Liver (tissue), 8 donors: ENCODE measurements at regions not wholly inside any gene's neighbourhood (a gene's known extent, or its start where the extent isn't known, plus 50 kb on each side); places are given as distances from the start of the nearest gene placed in this dataset.

ENCODE experiments used
- DNase-seq: peaks from one replicate; pipeline ENCODE4 v3.0.0-alpha.2; 2017; ENCODE audit warnings: low spot score
- H3K27ac ChIP-seq, 2 donors: one replicate each; pipeline ENCODE4 v1.7.0; 2013; ENCODE audit warnings: inconsistent platforms in 2 of 2, low read length in 2 of 2, control low read depth in 1 of 2, low read depth in 1 of 2, mild to moderate bottlenecking in 1 of 2
- H3K27me3 ChIP-seq, 4 donors: one replicate each; pipeline versions ENCODE4 v1.6.1 to v1.7.0; 2013; ENCODE audit warnings: low read length in 3 of 4, inconsistent platforms in 1 of 4, mild to moderate bottlenecking in 1 of 4, moderate library complexity in 1 of 4; ENCODE audit not compliant: control insufficient read depth in 4 of 4, insufficient read depth in 4 of 4
- H3K36me3 ChIP-seq, 4 donors: one replicate each; pipeline versions ENCODE4 v1.6.1 to v1.7.0; 2013; ENCODE audit warnings: low read length in 3 of 4, mild to moderate bottlenecking in 3 of 4, low read depth in 1 of 4, moderate library complexity in 1 of 4; ENCODE audit not compliant: control insufficient read depth in 4 of 4, insufficient read depth in 3 of 4
- H3K4me1 ChIP-seq, 4 donors: one replicate each; pipeline versions ENCODE4 v1.6.1 to v1.7.0; 2013; ENCODE audit warnings: low read length in 3 of 4, mild to moderate bottlenecking in 3 of 4, moderate library complexity in 1 of 4; ENCODE audit not compliant: control insufficient read depth in 4 of 4, insufficient read depth in 4 of 4
- H3K4me3 ChIP-seq, 3 donors: one replicate each; pipeline versions ENCODE4 v1.6.1 to v1.7.0; 2013; ENCODE audit warnings: low read length in 3 of 3, control low read depth in 1 of 3, low read depth in 1 of 3, mild to moderate bottlenecking in 1 of 3
- H3K9ac ChIP-seq, 2 donors: one replicate each; pipeline ENCODE4 v1.7.0; 2013; ENCODE audit warnings: low read length in 2 of 2, mild to moderate bottlenecking in 2 of 2, moderate library complexity in 2 of 2, control low read depth in 1 of 2, low read depth in 1 of 2
- H3K9me3 ChIP-seq, 4 donors: one replicate each; pipeline versions ENCODE4 v1.6.1 to v1.7.0; 2013; ENCODE audit warnings: low read length in 3 of 4; ENCODE audit not compliant: control insufficient read depth in 4 of 4
- ATF3 ChIP-seq: IDR thresholded peaks from 2 replicates; pipeline ENCODE4 v1.6.1; 2016; ENCODE audit warnings: antibody characterized with exemption
- FOXA1 ChIP-seq: IDR thresholded peaks from 2 replicates; pipeline ENCODE4 v1.6.1; 2016; ENCODE audit warnings: antibody characterized with exemption
- FOXA2 ChIP-seq: IDR thresholded peaks from 2 replicates; pipeline ENCODE4 v1.6.1; 2016; ENCODE audit warnings: antibody characterized with exemption
- GABPA ChIP-seq, 2 donors: IDR thresholded peaks in 1 of 2; conservative IDR thresholded peaks in 1 of 2; 2 replicates each; pipeline ENCODE4 v1.6.1; 2016; ENCODE audit warnings: antibody characterized with exemption in 2 of 2, mild to moderate bottlenecking in 1 of 2, moderate library complexity in 1 of 2
- HNF4A ChIP-seq, 2 donors: conservative IDR thresholded peaks; 2 replicates each; pipeline ENCODE4 v1.6.1; 2016; ENCODE audit warnings: antibody characterized with exemption in 2 of 2, mild to moderate bottlenecking in 2 of 2
- HNF4G ChIP-seq: IDR thresholded peaks from 2 replicates; pipeline ENCODE4 v1.6.1; 2016; ENCODE audit warnings: antibody characterized with exemption
- JUND ChIP-seq, 2 donors: IDR thresholded peaks; 2 replicates each; pipeline ENCODE4 v1.6.1; 2016; ENCODE audit warnings: antibody characterized with exemption in 2 of 2
- NR2F2 ChIP-seq: IDR thresholded peaks from 2 replicates; pipeline ENCODE4 v1.6.1; 2016; ENCODE audit warnings: antibody characterized with exemption
- RAD21 ChIP-seq, 2 donors: IDR thresholded peaks; 2 replicates each; pipeline ENCODE4 v1.6.1; 2016; ENCODE audit warnings: antibody characterized with exemption in 2 of 2, mild to moderate bottlenecking in 2 of 2
- RXRA ChIP-seq, 2 donors: IDR thresholded peaks; 2 replicates each; pipeline ENCODE4 v1.6.1; 2017 to 2018; ENCODE audit warnings: antibody characterized with exemption in 2 of 2, mild to moderate bottlenecking in 1 of 2
- SP1 ChIP-seq: IDR thresholded peaks from 2 replicates; pipeline ENCODE4 v1.6.1; 2018; ENCODE audit warnings: antibody characterized with exemption, mild to moderate bottlenecking
- TAF1 ChIP-seq: conservative IDR thresholded peaks from 2 replicates; pipeline ENCODE4 v1.6.1; 2016; ENCODE audit warnings: antibody characterized with exemption, mild to moderate bottlenecking
- YY1 ChIP-seq: IDR thresholded peaks from 2 replicates; pipeline ENCODE4 v1.6.1; 2016; ENCODE audit warnings: antibody characterized with exemption, mild to moderate bottlenecking
- WGBS: extraction: QIAGEN DNeasy Blood & Tissue Kit; methylation state at CpG from one replicate; pipeline ENCODE4 v1.1.7; 2013; 5-methylcytosine and 5-hydroxymethylcytosine counted together
- TF ChIP-seq, protein P1 (sequence below): IDR thresholded peaks from 2 replicates; pipeline ENCODE4 v1.6.1; 2016; ENCODE audit warnings: antibody characterized with exemption, mild to moderate bottlenecking
- TF ChIP-seq, protein P2 (sequence below): fragments of 150-350 bp; IDR thresholded peaks from 2 replicates; pipeline ENCODE4 v1.5.1; 2017; ENCODE audit warnings: improper control_type of control experiment, low read depth, low read length; ENCODE audit not compliant: missing input control
- TF ChIP-seq, protein P3 (sequence below): IDR thresholded peaks from 2 replicates; pipeline ENCODE4 v1.6.1; 2016; ENCODE audit warnings: antibody characterized with exemption
- TF ChIP-seq, protein P4 (sequence below): IDR thresholded peaks from 2 replicates; pipeline ENCODE4 v1.6.1; 2016; ENCODE audit warnings: antibody characterized with exemption
- donor health status: healthy.
- donor health status: healthy.
- donor health status: healthy.
- donor health status: healthy.
- donor health status: healthy.

DNA sequence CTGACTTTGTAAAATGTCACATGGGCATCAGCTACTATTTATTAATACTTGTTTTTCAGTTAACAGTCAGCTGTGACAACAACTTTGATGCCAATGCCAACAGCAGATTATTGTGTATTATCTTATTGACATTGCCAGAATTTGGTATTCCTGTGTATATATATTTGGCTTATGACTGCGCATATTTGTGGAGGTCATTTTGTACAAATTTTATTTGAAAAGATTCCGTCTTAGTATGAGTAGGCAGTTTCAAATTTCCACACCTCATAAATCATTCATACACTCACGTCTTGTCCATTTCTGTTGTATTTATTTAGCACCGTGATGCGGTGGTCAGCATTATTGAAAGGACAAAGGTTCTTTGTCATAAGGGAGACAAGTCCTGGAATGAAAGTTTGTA, 558.2 kb upstream of the NDST4 start:
- no peak for DNase-seq
- Histone ChIP-seq H3K9me3 (no peaks in the 10 kb centered on the region), H3K27me3 (peaks cover 0 to 2% (median 0%) of the 10 kb centered on the region in 4 donors), H3K4me1 (no peaks in the 10 kb centered on the region), H3K4me3 (no peak overlapping the region), H3K9ac (no peak overlapping the region), H3K27ac (no peak overlapping the region), H3K36me3 (no peaks in the 10 kb centered on the region)
- TF ChIP-seq YY1 (no peak), HNF4A (conservative IDR thresholded peaks at IDR 0.05) (no peak), JUND (IDR thresholded peaks at IDR 0.05) (no peak), FOXA2 (no peak), HNF4G (no peak), NR2F2 (no peak), FOXA1 (no peak), SP1 (no peak), RAD21 (IDR thresholded peaks at IDR 0.05) (no peak), RXRA (IDR thresholded peaks at IDR 0.05) (no peak), GABPA (IDR thresholded peaks at IDR 0.05 in 1 of 2, conservative IDR thresholded peaks at IDR 0.05 in 1 of 2) (no peak)
- TF ChIP-seq, protein P1, sequence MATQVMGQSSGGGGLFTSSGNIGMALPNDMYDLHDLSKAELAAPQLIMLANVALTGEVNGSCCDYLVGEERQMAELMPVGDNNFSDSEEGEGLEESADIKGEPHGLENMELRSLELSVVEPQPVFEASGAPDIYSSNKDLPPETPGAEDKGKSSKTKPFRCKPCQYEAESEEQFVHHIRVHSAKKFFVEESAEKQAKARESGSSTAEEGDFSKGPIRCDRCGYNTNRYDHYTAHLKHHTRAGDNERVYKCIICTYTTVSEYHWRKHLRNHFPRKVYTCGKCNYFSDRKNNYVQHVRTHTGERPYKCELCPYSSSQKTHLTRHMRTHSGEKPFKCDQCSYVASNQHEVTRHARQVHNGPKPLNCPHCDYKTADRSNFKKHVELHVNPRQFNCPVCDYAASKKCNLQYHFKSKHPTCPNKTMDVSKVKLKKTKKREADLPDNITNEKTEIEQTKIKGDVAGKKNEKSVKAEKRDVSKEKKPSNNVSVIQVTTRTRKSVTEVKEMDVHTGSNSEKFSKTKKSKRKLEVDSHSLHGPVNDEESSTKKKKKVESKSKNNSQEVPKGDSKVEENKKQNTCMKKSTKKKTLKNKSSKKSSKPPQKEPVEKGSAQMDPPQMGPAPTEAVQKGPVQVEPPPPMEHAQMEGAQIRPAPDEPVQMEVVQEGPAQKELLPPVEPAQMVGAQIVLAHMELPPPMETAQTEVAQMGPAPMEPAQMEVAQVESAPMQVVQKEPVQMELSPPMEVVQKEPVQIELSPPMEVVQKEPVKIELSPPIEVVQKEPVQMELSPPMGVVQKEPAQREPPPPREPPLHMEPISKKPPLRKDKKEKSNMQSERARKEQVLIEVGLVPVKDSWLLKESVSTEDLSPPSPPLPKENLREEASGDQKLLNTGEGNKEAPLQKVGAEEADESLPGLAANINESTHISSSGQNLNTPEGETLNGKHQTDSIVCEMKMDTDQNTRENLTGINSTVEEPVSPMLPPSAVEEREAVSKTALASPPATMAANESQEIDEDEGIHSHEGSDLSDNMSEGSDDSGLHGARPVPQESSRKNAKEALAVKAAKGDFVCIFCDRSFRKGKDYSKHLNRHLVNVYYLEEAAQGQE, result no peak
- TF ChIP-seq, protein P2, sequence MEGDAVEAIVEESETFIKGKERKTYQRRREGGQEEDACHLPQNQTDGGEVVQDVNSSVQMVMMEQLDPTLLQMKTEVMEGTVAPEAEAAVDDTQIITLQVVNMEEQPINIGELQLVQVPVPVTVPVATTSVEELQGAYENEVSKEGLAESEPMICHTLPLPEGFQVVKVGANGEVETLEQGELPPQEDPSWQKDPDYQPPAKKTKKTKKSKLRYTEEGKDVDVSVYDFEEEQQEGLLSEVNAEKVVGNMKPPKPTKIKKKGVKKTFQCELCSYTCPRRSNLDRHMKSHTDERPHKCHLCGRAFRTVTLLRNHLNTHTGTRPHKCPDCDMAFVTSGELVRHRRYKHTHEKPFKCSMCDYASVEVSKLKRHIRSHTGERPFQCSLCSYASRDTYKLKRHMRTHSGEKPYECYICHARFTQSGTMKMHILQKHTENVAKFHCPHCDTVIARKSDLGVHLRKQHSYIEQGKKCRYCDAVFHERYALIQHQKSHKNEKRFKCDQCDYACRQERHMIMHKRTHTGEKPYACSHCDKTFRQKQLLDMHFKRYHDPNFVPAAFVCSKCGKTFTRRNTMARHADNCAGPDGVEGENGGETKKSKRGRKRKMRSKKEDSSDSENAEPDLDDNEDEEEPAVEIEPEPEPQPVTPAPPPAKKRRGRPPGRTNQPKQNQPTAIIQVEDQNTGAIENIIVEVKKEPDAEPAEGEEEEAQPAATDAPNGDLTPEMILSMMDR, result no peak
- WGBS, result 57% methylated on average over 5 of the region's 5 CpGs

GRCh38 chr4:115670930-115671329, 557.5 kb upstream of the NDST4 start:
- Histone ChIP-seq H3K4me1 (no peaks in the 10 kb centered on the region), H3K27me3 (peaks cover 0 to 2% (median 0%) of the 10 kb centered on the region in 4 donors), H3K9me3 (no peaks in the 10 kb centered on the region), H3K36me3 (no peaks in the 10 kb centered on the region), H3K27ac (no peak overlapping the region), H3K4me3 (no peak overlapping the region), H3K9ac (no peak overlapping the region)
- no peak for DNase-seq
- no peak for TF ChIP-seq RAD21 (IDR thresholded peaks at IDR 0.05)
- TF ChIP-seq, protein P1, result no peak
- no peak for TF ChIP-seq JUND (IDR thresholded peaks at IDR 0.05)
- TF ChIP-seq TAF1, result no peak
- TF ChIP-seq YY1, result no peak
- no peak for TF ChIP-seq RXRA (IDR thresholded peaks at IDR 0.05)
- TF ChIP-seq, protein P2, result no peak
- TF ChIP-seq FOXA2, result no peak
- TF ChIP-seq, protein P3, sequence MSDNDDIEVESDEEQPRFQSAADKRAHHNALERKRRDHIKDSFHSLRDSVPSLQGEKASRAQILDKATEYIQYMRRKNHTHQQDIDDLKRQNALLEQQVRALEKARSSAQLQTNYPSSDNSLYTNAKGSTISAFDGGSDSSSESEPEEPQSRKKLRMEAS, result no peak
- no peak for TF ChIP-seq ATF3
- no peak for TF ChIP-seq SP1
- TF ChIP-seq NR2F2, result no peak
- TF ChIP-seq, protein P4, sequence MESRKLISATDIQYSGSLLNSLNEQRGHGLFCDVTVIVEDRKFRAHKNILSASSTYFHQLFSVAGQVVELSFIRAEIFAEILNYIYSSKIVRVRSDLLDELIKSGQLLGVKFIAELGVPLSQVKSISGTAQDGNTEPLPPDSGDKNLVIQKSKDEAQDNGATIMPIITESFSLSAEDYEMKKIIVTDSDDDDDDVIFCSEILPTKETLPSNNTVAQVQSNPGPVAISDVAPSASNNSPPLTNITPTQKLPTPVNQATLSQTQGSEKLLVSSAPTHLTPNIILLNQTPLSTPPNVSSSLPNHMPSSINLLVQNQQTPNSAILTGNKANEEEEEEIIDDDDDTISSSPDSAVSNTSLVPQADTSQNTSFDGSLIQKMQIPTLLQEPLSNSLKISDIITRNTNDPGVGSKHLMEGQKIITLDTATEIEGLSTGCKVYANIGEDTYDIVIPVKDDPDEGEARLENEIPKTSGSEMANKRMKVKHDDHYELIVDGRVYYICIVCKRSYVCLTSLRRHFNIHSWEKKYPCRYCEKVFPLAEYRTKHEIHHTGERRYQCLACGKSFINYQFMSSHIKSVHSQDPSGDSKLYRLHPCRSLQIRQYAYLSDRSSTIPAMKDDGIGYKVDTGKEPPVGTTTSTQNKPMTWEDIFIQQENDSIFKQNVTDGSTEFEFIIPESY, result no peak
- 68% methylated on average over 2 of the region's 2 CpGs for WGBS
